ENCODE measurements at regions not wholly inside any gene's neighbourhood (a gene's known extent, or its start where the extent isn't known, plus 50 kb on each side); places are given as distances from the start of the nearest gene placed in this dataset.

DNA sequence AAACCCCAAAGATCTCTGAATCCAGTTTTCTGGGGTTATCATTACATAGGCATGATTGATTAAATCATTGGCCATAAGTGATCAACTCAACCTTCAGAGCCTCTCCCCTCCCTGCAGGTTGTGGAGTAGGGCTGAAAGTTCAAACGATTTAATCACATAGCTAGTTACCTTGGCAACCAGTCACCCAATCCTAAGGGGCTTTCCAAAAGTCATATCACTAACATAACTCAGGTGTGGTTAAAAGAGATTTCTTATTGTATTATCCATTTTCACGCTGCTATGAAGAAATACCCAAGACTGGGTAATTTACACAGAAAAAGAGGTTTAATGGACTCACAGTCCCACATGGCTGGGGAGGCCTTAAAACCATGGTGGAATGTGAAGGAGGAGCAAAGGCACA lies 935.1 kb upstream of the SLC35B3 start:
- Mint-ChIP-seq H3K4me3 (no peak overlapping the region), H3K4me1 (no peaks in the 10 kb centered on the region), H3K27ac (no peak overlapping the region), H3K36me3 (ENCODE audit: insufficient read depth in 1 of 3, low read depth in 3 of 3) (no peaks in the 10 kb centered on the region; a peak in 1 of 7 replicates), H3K27me3 (ENCODE audit: low read depth) (no peaks in the 10 kb centered on the region), H3K9me3 (no peaks in the 10 kb centered on the region)
- TF ChIP-seq, protein P1, sequence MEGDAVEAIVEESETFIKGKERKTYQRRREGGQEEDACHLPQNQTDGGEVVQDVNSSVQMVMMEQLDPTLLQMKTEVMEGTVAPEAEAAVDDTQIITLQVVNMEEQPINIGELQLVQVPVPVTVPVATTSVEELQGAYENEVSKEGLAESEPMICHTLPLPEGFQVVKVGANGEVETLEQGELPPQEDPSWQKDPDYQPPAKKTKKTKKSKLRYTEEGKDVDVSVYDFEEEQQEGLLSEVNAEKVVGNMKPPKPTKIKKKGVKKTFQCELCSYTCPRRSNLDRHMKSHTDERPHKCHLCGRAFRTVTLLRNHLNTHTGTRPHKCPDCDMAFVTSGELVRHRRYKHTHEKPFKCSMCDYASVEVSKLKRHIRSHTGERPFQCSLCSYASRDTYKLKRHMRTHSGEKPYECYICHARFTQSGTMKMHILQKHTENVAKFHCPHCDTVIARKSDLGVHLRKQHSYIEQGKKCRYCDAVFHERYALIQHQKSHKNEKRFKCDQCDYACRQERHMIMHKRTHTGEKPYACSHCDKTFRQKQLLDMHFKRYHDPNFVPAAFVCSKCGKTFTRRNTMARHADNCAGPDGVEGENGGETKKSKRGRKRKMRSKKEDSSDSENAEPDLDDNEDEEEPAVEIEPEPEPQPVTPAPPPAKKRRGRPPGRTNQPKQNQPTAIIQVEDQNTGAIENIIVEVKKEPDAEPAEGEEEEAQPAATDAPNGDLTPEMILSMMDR (conservative IDR thresholded peaks at IDR 0.05), result no peak
- Histone ChIP-seq H4K20me1 (ENCODE audit: control insufficient read depth, insufficient read depth, insufficient read length) (no peaks in the 10 kb centered on the region), H3K4me2 (ENCODE audit: insufficient read depth, insufficient read length, low read length) (no peak overlapping the region), H2AK5ac (ENCODE audit: insufficient read length, low read length) (no peak overlapping the region), H3K9ac (ENCODE audit: extremely low read depth, insufficient read length, low read length) (no peak overlapping the region), H3K27ac (ENCODE audit: insufficient read length, low read depth, low read length) (no peak overlapping the region), H2BK120ac (ENCODE audit: low read depth, low read length, poor library complexity, severe bottlenecking) (no peak overlapping the region), H2BK15ac (ENCODE audit: low read depth, low read length) (no peak overlapping the region), H3K9me3 (ENCODE audit: control insufficient read depth, low read depth, low read length) (no peaks in the 10 kb centered on the region), H3K79me1 (ENCODE audit: insufficient read depth, low read depth, low read length, poor library complexity, severe bottlenecking) (no peaks in the 10 kb centered on the region), H3K23me2 (ENCODE audit: insufficient read length, low read depth, low read length, poor library complexity, severe bottlenecking) (no peaks in the 10 kb centered on the region), H3K18ac (ENCODE audit: insufficient read length, low read depth, low read length) (no peak overlapping the region), H2AFZ (ENCODE audit: low read length) (no peak overlapping the region), H3K27me3 (ENCODE audit: insufficient read depth, low read length) (no peaks in the 10 kb centered on the region), H2BK12ac (ENCODE audit: insufficient read length, low read depth, low read length) (no peak overlapping the region), H3K4me1 (ENCODE audit: insufficient read depth, low read length) (no peaks in the 10 kb centered on the region), H3K56ac (ENCODE audit: insufficient read length, low read depth, low read length) (no peak overlapping the region), H3K79me2 (ENCODE audit: insufficient read depth, low read length) (no peaks in the 10 kb centered on the region), H3K14ac (ENCODE audit: insufficient read depth, low read length) (no peak overlapping the region), H2BK20ac (ENCODE audit: low read depth, low read length, poor library complexity, severe bottlenecking) (no peak overlapping the region), H3K23ac (ENCODE audit: insufficient read length, low read depth, low read length) (no peak overlapping the region), H4K5ac (ENCODE audit: insufficient read length, low read depth, low read length) (no peak overlapping the region), H3K4ac (ENCODE audit: low read depth, low read length) (no peak overlapping the region), H2BK5ac (ENCODE audit: insufficient read length, low read length) (no peak overlapping the region), H4K91ac (ENCODE audit: insufficient read length, low read depth, low read length) (no peak overlapping the region), H3T11ph (ENCODE audit: low read length) (no peak overlapping the region), H4K8ac (replicated peaks; ENCODE audit: insufficient read length, low read depth, low read length) (no peak overlapping the region)
- no CpG with 5 or more reads among the region's 2 CpGs for WGBS (ENCODE audit: extremely low coverage, insufficient read length, low lambda C conversion rate)
- DNase-seq, result no peak

All from H9 (cell line).